WTC11 (cell line): ENCODE measurements at regions not wholly inside any gene's neighbourhood (a gene's known extent, or its start where the extent isn't known, plus 50 kb on each side); places are given as distances from the start of the nearest gene placed in this dataset.

Experiments used
- ATAC-seq: fragments of 200-7000 bp; cut with Tn5 transposase; 2 replicates; pipeline ENCODE4 v1.10.0; 2021; ENCODE audit warnings: mild to moderate bottlenecking, moderate library complexity
- CTCF ChIA-PET: fragments of 300-600 bp; sonication (Branson Sonifier 250); formaldehyde crosslinking; loops from one replicate; lab custom pipeline; 2021; ENCODE audit warnings: antibody characterized with exemption; lab: Charles Lee
- POLR2A ChIA-PET: fragments of 350-600 bp; sonication (Branson Sonifier 250); formaldehyde crosslinking; loops from one replicate; lab custom pipeline; 2021; ENCODE audit warnings: antibody characterized with exemption; lab: Charles Lee
- DNase-seq: peaks from one replicate; pipeline ENCODE4 v3.0.0; 2021; ENCODE audit warnings: low spot score
- H3K27ac Mint-ChIP-seq: 2 replicates; pipeline ENCODE4 v1.8.0; 2021; ENCODE audit warnings: mixed read lengths
- H3K27me3 Mint-ChIP-seq: 2 replicates; pipeline ENCODE4 v1.8.0; 2021; ENCODE audit warnings: low read depth, mild to moderate bottlenecking, moderate library complexity, mixed read lengths
- H3K36me3 Mint-ChIP-seq: 2 replicates; pipeline ENCODE4 v1.8.0; 2021; ENCODE audit warnings: mixed read lengths
- H3K4me1 Mint-ChIP-seq: 2 replicates; pipeline ENCODE4 v1.8.0; 2022; ENCODE audit warnings: mixed read lengths
- H3K4me3 Mint-ChIP-seq: 2 replicates; pipeline ENCODE4 v1.8.0; 2021; ENCODE audit warnings: mild to moderate bottlenecking, moderate library complexity, mixed read lengths
- H3K9me3 Mint-ChIP-seq: 2 replicates; pipeline ENCODE4 v1.8.0; 2021; ENCODE audit warnings: mixed read lengths
- GRHL2 ChIP-seq: fragments of 250-450 bp; sonication (Bioruptor Pico); IDR thresholded peaks from 2 replicates; pipeline ENCODE4 v1.8.0; 2022; ENCODE audit warnings: mild to moderate bottlenecking, moderate library complexity; ENCODE audit not compliant: insufficient replicate concordance, severe bottlenecking
- GTF2I ChIP-seq: fragments of 250-450 bp; sonication (Bioruptor Pico); conservative IDR thresholded peaks from 2 replicates; pipeline ENCODE4 v1.4.0; 2021; ENCODE audit warnings: mild to moderate bottlenecking
- MYBL2 ChIP-seq: sonication (generic); formaldehyde crosslinking; IDR thresholded peaks from 2 replicates; pipeline ENCODE4 v1.8.1; 2023; ENCODE audit warnings: mild to moderate bottlenecking, moderate library complexity, missing genetic modification reagents
- ZNF121 ChIP-seq: sonication (generic); formaldehyde crosslinking; IDR thresholded peaks from 2 replicates; pipeline ENCODE4 v1.8.0; 2023; ENCODE audit warnings: missing genetic modification reagents
- ZNF219 ChIP-seq: sonication (generic); formaldehyde crosslinking; IDR thresholded peaks from 2 replicates; pipeline ENCODE4 v1.8.0; 2023; ENCODE audit warnings: missing genetic modification reagents, mild to moderate bottlenecking, borderline replicate concordance
- TF ChIP-seq, protein P1 (sequence below): fragments of 200-600 bp; IDR thresholded peaks from 2 replicates; pipeline ENCODE4 v1.8.0; 2022; ENCODE audit warnings: antibody characterized with exemption
- TF ChIP-seq, protein P2 (sequence below): fragments of 250-450 bp; sonication (Bioruptor Pico); IDR thresholded peaks from 2 replicates; pipeline ENCODE4 v2.1.2; 2022; ENCODE audit warnings: mild to moderate bottlenecking, moderate library complexity
- TF ChIP-seq, protein P3 (sequence below): sonication (generic); formaldehyde crosslinking; IDR thresholded peaks from 2 replicates; pipeline ENCODE4 v1.8.0; 2022; ENCODE audit warnings: mild to moderate bottlenecking, missing genetic modification reagents
- TF ChIP-seq, protein P4 (sequence below): sonication (generic); formaldehyde crosslinking; conservative IDR thresholded peaks from 2 replicates; pipeline ENCODE4 v1.8.1; 2022; ENCODE audit warnings: mild to moderate bottlenecking, missing genetic modification reagents
- TF ChIP-seq, protein P5 (sequence below): sonication (generic); formaldehyde crosslinking; IDR thresholded peaks from 2 replicates; pipeline ENCODE4 v1.8.0; 2022; ENCODE audit warnings: missing genetic modification reagents
- TF ChIP-seq, protein P6 (sequence below): fragments of 250-450 bp; sonication (Bioruptor Pico); IDR thresholded peaks from 2 replicates; pipeline ENCODE4 v1.9.0; 2021; ENCODE audit warnings: mild to moderate bottlenecking
- TF ChIP-seq, protein P7 (sequence below): sonication (generic); formaldehyde crosslinking; IDR thresholded peaks from 2 replicates; pipeline ENCODE4 v1.8.1; 2022; ENCODE audit warnings: missing genetic modification reagents, borderline replicate concordance

DNA sequence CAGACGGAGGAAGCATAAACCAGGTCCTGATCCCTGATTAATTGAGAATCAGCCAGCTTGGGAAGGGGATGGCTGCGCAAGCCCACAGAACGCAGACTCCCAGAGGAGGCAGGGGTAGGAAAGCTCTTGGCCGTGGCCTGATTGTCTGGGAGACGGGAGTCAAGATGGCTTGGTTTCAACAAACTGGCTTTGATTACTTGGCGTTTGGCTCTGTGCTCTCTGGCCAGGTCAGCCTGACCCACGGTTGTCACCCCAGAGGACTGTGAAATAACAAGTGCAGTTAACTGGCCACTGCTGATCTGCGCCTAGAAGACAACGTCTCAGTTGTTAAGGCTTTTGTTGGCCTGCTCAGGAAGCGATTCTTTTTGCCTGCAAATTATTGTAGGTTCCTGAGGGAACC, 387.0 kb upstream of the PROK2 start:
- H3K36me3 Mint-ChIP-seq = no peaks in the 10 kb centered on the region
- CTCF ChIA-PET = interaction anchor here (1.2 kb wide), 1 partner anchor 296 kb away, joined by 3 read pairs; no protein-coding TSS in a partner anchor
- H3K4me3 Mint-ChIP-seq = no peak overlapping the region
- DNase-seq = no peak
- peaks cover 5% of the 10 kb centered on the region; the same call in 1 of the 2 replicates for H3K9me3 Mint-ChIP-seq
- TF ChIP-seq GRHL2 (CRISPR knock-in tag) (no peak), MYBL2 (no peak), ZNF121 (no peak), GTF2I (CRISPR knock-in tag) (no peak), ZNF219 (CRISPR knock-in tag) (no peak)
- TF ChIP-seq, protein P1, sequence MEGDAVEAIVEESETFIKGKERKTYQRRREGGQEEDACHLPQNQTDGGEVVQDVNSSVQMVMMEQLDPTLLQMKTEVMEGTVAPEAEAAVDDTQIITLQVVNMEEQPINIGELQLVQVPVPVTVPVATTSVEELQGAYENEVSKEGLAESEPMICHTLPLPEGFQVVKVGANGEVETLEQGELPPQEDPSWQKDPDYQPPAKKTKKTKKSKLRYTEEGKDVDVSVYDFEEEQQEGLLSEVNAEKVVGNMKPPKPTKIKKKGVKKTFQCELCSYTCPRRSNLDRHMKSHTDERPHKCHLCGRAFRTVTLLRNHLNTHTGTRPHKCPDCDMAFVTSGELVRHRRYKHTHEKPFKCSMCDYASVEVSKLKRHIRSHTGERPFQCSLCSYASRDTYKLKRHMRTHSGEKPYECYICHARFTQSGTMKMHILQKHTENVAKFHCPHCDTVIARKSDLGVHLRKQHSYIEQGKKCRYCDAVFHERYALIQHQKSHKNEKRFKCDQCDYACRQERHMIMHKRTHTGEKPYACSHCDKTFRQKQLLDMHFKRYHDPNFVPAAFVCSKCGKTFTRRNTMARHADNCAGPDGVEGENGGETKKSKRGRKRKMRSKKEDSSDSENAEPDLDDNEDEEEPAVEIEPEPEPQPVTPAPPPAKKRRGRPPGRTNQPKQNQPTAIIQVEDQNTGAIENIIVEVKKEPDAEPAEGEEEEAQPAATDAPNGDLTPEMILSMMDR = no peak
- TF ChIP-seq, protein P2, sequence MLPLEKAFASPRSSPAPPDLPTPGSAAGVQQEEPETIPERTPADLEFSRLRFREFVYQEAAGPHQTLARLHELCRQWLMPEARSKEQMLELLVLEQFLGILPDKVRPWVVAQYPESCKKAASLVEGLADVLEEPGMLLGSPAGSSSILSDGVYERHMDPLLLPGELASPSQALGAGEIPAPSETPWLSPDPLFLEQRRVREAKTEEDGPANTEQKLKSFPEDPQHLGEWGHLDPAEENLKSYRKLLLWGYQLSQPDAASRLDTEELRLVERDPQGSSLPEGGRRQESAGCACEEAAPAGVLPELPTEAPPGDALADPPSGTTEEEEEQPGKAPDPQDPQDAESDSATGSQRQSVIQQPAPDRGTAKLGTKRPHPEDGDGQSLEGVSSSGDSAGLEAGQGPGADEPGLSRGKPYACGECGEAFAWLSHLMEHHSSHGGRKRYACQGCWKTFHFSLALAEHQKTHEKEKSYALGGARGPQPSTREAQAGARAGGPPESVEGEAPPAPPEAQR (CRISPR knock-in tag) = no peak
- TF ChIP-seq, protein P3, sequence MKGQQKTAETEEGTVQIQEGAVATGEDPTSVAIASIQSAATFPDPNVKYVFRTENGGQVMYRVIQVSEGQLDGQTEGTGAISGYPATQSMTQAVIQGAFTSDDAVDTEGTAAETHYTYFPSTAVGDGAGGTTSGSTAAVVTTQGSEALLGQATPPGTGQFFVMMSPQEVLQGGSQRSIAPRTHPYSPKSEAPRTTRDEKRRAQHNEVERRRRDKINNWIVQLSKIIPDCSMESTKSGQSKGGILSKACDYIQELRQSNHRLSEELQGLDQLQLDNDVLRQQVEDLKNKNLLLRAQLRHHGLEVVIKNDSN (CRISPR knock-in tag) = no peak
- TF ChIP-seq, protein P4, sequence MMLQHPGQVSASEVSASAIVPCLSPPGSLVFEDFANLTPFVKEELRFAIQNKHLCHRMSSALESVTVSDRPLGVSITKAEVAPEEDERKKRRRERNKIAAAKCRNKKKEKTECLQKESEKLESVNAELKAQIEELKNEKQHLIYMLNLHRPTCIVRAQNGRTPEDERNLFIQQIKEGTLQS (CRISPR knock-in tag) = no peak
- TF ChIP-seq, protein P5, sequence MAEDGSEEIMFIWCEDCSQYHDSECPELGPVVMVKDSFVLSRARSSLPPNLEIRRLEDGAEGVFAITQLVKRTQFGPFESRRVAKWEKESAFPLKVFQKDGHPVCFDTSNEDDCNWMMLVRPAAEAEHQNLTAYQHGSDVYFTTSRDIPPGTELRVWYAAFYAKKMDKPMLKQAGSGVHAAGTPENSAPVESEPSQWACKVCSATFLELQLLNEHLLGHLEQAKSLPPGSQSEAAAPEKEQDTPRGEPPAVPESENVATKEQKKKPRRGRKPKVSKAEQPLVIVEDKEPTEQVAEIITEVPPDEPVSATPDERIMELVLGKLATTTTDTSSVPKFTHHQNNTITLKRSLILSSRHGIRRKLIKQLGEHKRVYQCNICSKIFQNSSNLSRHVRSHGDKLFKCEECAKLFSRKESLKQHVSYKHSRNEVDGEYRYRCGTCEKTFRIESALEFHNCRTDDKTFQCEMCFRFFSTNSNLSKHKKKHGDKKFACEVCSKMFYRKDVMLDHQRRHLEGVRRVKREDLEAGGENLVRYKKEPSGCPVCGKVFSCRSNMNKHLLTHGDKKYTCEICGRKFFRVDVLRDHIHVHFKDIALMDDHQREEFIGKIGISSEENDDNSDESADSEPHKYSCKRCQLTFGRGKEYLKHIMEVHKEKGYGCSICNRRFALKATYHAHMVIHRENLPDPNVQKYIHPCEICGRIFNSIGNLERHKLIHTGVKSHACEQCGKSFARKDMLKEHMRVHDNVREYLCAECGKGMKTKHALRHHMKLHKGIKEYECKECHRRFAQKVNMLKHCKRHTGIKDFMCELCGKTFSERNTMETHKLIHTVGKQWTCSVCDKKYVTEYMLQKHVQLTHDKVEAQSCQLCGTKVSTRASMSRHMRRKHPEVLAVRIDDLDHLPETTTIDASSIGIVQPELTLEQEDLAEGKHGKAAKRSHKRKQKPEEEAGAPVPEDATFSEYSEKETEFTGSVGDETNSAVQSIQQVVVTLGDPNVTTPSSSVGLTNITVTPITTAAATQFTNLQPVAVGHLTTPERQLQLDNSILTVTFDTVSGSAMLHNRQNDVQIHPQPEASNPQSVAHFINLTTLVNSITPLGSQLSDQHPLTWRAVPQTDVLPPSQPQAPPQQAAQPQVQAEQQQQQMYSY = no peak
- TF ChIP-seq, protein P6, sequence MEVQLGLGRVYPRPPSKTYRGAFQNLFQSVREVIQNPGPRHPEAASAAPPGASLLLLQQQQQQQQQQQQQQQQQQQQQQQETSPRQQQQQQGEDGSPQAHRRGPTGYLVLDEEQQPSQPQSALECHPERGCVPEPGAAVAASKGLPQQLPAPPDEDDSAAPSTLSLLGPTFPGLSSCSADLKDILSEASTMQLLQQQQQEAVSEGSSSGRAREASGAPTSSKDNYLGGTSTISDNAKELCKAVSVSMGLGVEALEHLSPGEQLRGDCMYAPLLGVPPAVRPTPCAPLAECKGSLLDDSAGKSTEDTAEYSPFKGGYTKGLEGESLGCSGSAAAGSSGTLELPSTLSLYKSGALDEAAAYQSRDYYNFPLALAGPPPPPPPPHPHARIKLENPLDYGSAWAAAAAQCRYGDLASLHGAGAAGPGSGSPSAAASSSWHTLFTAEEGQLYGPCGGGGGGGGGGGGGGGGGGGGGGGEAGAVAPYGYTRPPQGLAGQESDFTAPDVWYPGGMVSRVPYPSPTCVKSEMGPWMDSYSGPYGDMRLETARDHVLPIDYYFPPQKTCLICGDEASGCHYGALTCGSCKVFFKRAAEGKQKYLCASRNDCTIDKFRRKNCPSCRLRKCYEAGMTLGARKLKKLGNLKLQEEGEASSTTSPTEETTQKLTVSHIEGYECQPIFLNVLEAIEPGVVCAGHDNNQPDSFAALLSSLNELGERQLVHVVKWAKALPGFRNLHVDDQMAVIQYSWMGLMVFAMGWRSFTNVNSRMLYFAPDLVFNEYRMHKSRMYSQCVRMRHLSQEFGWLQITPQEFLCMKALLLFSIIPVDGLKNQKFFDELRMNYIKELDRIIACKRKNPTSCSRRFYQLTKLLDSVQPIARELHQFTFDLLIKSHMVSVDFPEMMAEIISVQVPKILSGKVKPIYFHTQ (CRISPR knock-in tag) = no peak
- TF ChIP-seq, protein P7, sequence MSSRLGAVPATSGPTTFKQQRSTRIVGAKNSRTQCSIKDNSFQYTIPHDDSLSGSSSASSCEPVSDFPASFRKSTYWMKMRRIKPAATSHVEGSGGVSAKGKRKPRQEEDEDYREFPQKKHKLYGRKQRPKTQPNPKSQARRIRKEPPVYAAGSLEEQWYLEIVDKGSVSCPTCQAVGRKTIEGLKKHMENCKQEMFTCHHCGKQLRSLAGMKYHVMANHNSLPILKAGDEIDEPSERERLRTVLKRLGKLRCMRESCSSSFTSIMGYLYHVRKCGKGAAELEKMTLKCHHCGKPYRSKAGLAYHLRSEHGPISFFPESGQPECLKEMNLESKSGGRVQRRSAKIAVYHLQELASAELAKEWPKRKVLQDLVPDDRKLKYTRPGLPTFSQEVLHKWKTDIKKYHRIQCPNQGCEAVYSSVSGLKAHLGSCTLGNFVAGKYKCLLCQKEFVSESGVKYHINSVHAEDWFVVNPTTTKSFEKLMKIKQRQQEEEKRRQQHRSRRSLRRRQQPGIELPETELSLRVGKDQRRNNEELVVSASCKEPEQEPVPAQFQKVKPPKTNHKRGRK (CRISPR knock-in tag) = no peak
- TF ChIP-seq, all 79 proteins: peak for 0
- H3K27me3 Mint-ChIP-seq = no peaks in the 10 kb centered on the region
- peak overlapping the region; percentile 73; the same call in 1 of the 2 replicates for H3K27ac Mint-ChIP-seq
- no peak for ATAC-seq
- peaks cover 2% of the 10 kb centered on the region; the same call in 1 of the 2 replicates for H3K4me1 Mint-ChIP-seq
- POLR2A ChIA-PET = no interaction called here
